Thyroid gland (tissue), 4 donors: ENCODE measurements at regions not wholly inside any gene's neighbourhood (a gene's known extent, or its start where the extent isn't known, plus 50 kb on each side); places are given as distances from the start of the nearest gene placed in this dataset.

Experiments used
- POLR2A ChIP-seq, 2 donors: fragments of 450-650 bp; IDR thresholded peaks; one replicate each; pipeline ENCODE4 v1.6.1; 2017; ENCODE audit warnings: antibody characterized with exemption in 2 of 2, mild to moderate bottlenecking in 2 of 2, moderate library complexity in 1 of 2
- TF ChIP-seq, protein P1 (sequence below), 6 experiments: fragments of 200-600 bp in 3 of 6; fragments of 450-650 bp in 3 of 6; sonication (generic) in 3 of 6; IDR thresholded peaks; one replicate each; pipeline ENCODE4 v1.5.1; 2016 to 2019; ENCODE audit warnings: antibody characterized with exemption in 6 of 6, mild to moderate bottlenecking in 2 of 6, inconsistent platforms in 1 of 6, moderate library complexity in 1 of 6

DNA sequence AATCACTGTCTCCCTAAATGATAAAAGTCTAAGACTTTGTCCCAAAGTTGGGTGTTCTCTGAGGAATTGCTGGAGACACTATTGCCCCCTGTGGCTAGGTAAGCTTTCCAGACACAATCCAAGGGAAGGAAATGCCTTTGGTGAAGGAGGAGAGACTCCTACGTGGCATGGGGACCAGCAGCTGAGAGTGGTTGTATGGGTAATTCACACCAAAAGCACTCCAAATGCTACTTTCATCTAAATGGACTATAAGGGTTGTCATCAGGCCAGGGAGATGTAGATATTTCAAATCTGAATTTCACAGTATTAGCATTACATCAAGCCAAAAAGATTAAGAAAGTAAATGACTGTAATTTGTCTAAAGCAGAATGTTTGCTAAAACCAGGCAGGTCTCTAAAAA lies 400.8 kb upstream of the THBS1 start:
- TF ChIP-seq, protein P1, sequence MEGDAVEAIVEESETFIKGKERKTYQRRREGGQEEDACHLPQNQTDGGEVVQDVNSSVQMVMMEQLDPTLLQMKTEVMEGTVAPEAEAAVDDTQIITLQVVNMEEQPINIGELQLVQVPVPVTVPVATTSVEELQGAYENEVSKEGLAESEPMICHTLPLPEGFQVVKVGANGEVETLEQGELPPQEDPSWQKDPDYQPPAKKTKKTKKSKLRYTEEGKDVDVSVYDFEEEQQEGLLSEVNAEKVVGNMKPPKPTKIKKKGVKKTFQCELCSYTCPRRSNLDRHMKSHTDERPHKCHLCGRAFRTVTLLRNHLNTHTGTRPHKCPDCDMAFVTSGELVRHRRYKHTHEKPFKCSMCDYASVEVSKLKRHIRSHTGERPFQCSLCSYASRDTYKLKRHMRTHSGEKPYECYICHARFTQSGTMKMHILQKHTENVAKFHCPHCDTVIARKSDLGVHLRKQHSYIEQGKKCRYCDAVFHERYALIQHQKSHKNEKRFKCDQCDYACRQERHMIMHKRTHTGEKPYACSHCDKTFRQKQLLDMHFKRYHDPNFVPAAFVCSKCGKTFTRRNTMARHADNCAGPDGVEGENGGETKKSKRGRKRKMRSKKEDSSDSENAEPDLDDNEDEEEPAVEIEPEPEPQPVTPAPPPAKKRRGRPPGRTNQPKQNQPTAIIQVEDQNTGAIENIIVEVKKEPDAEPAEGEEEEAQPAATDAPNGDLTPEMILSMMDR (IDR thresholded peaks at IDR 0.05) = no peak
- no peak for TF ChIP-seq POLR2A (IDR thresholded peaks at IDR 0.05)
